Activated CD4-positive, alpha-beta T cell treated with anti-CD3 and anti-CD28 coated beads, Interleukin-2, amount 10 ng/mL, durations not matched to agents 7 days and 5 days (primary cell): ENCODE measurements at regions not wholly inside any gene's neighbourhood (a gene's known extent, or its start where the extent isn't known, plus 50 kb on each side); places are given as distances from the start of the nearest gene placed in this dataset.
"Not testable (repeated sequence)": the region's sequence is repeated elsewhere in the genome, so short reads cannot be mapped to it uniquely, and the experiment has no call there.

Experiments used
- CTCF ChIA-PET: fragments of 350-600 bp; sonication (Branson Sonifier 250); formaldehyde crosslinking; loops from one replicate; lab custom pipeline; 2021; ENCODE audit warnings: antibody characterized with exemption; lab: Charles Lee
- POLR2A ChIA-PET: fragments of 350-600 bp; sonication (Branson Sonifier 250); formaldehyde crosslinking; loops from one replicate; lab custom pipeline; 2021; ENCODE audit warnings: antibody characterized with exemption; lab: Charles Lee
- DNase-seq: peaks from one replicate; pipeline ENCODE4 v3.0.0-alpha.2; 2020
- H3K27ac Mint-ChIP-seq: one replicate; pipeline ENCODE4 v1.8.0; 2021; ENCODE audit warnings: mild to moderate bottlenecking, moderate library complexity, mixed read lengths
- H3K27me3 Mint-ChIP-seq: one replicate; pipeline ENCODE4 v1.8.0; 2021; ENCODE audit warnings: mixed read lengths
- H3K36me3 Mint-ChIP-seq: one replicate; pipeline ENCODE4 v1.8.0; 2021; ENCODE audit warnings: low read depth, mixed read lengths
- H3K4me1 Mint-ChIP-seq: one replicate; pipeline ENCODE4 v1.8.0; 2021; ENCODE audit warnings: mixed read lengths
- H3K4me3 Mint-ChIP-seq: one replicate; pipeline ENCODE4 v1.8.0; 2021; ENCODE audit warnings: mild to moderate bottlenecking, moderate library complexity, mixed read lengths
- H3K9me3 Mint-ChIP-seq: one replicate; pipeline ENCODE4 v1.8.0; 2021; ENCODE audit warnings: mixed read lengths

- POLR2A ChIA-PET, H3K27me3 Mint-ChIP-seq, DNase-seq, H3K36me3 Mint-ChIP-seq, H3K4me1 Mint-ChIP-seq, H3K4me3 Mint-ChIP-seq, CTCF ChIA-PET, H3K9me3 Mint-ChIP-seq, H3K27ac Mint-ChIP-seq: not testable (repeated sequence)
Observed at GRCh38 chr3:130151555-130151954, 69.9 kb downstream of the ALG1L2 start.

GRCh38 chr3:130153247-130153646 is 71.6 kb downstream of the ALG1L2 start:
- H3K27me3 Mint-ChIP-seq, H3K4me3 Mint-ChIP-seq, CTCF ChIA-PET, H3K36me3 Mint-ChIP-seq, H3K4me1 Mint-ChIP-seq, POLR2A ChIA-PET, DNase-seq, H3K27ac Mint-ChIP-seq, H3K9me3 Mint-ChIP-seq: not testable (repeated sequence)

GRCh38 chr3:130155464-130155863 is 73.8 kb downstream of the ALG1L2 start:
- DNase-seq, H3K36me3 Mint-ChIP-seq, H3K4me3 Mint-ChIP-seq, POLR2A ChIA-PET, H3K9me3 Mint-ChIP-seq, H3K4me1 Mint-ChIP-seq, H3K27me3 Mint-ChIP-seq, CTCF ChIA-PET, H3K27ac Mint-ChIP-seq: not testable (repeated sequence)

- H3K27me3 Mint-ChIP-seq: peaks cover 13% of the 10 kb centered on the region
- POLR2A ChIA-PET, H3K4me1 Mint-ChIP-seq, CTCF ChIA-PET, H3K27ac Mint-ChIP-seq, H3K9me3 Mint-ChIP-seq, DNase-seq, H3K4me3 Mint-ChIP-seq, H3K36me3 Mint-ChIP-seq: not testable (repeated sequence)
Observed at GRCh38 chr3:130166856-130167255, 85.2 kb downstream of the ALG1L2 start.

GRCh38 chr3:130175195-130175594 is 93.6 kb downstream of the ALG1L2 start:
- H3K27ac Mint-ChIP-seq, DNase-seq, CTCF ChIA-PET, H3K4me3 Mint-ChIP-seq, H3K27me3 Mint-ChIP-seq, H3K36me3 Mint-ChIP-seq, H3K9me3 Mint-ChIP-seq, POLR2A ChIA-PET: not testable (repeated sequence)
- H3K4me1 Mint-ChIP-seq: peaks cover 27% of the 10 kb centered on the region

GRCh38 chr3:130176476-130177256 is 95.0 kb downstream of the ALG1L2 start:
- not testable (repeated sequence) for H3K36me3 Mint-ChIP-seq

GRCh38 chr3:130178835-130179234 is 97.2 kb downstream of the ALG1L2 start:
- POLR2A ChIA-PET, H3K36me3 Mint-ChIP-seq, H3K9me3 Mint-ChIP-seq, DNase-seq, H3K27me3 Mint-ChIP-seq: not testable (repeated sequence)
- Mint-ChIP-seq H3K27ac (peak overlapping the region; percentile 91), H3K4me1 (peaks cover 28% of the 10 kb centered on the region), H3K4me3 (peak overlapping the region; percentile 73)
- CTCF ChIA-PET: interaction anchor here (0.9 kb wide), 1 partner anchor 73 kb away, joined by 3 read pairs; no protein-coding TSS in a partner anchor

More at GRCh38 chr3:130176476-130177256, 95.0 kb downstream of the ALG1L2 start:
- H3K4me1 Mint-ChIP-seq: peaks cover 28% of the 10 kb centered on the region
- H3K27me3 Mint-ChIP-seq, DNase-seq, POLR2A ChIA-PET, CTCF ChIA-PET, H3K9me3 Mint-ChIP-seq, H3K4me3 Mint-ChIP-seq, H3K27ac Mint-ChIP-seq: not testable (repeated sequence)

GRCh38 chr3:130179353-130179970 is 97.8 kb downstream of the ALG1L2 start:
- H3K36me3 Mint-ChIP-seq: not testable (repeated sequence)
- peak overlapping the region; percentile 73 for H3K4me3 Mint-ChIP-seq

GRCh38 chr3:130182475-130182874 is 100.8 kb downstream of the ALG1L2 start:
- H3K9me3 Mint-ChIP-seq, POLR2A ChIA-PET, DNase-seq, H3K27me3 Mint-ChIP-seq, H3K4me3 Mint-ChIP-seq, CTCF ChIA-PET, H3K36me3 Mint-ChIP-seq, H3K27ac Mint-ChIP-seq: not testable (repeated sequence)
- peaks cover 26% of the 10 kb centered on the region for H3K4me1 Mint-ChIP-seq

More at GRCh38 chr3:130179353-130179970, 97.8 kb downstream of the ALG1L2 start:
- Mint-ChIP-seq H3K27ac (peak overlapping the region; percentile 91), H3K4me1 (peaks cover 28% of the 10 kb centered on the region)
- POLR2A ChIA-PET, H3K27me3 Mint-ChIP-seq, CTCF ChIA-PET, H3K9me3 Mint-ChIP-seq: not testable (repeated sequence)
- peak; percentile 75 for DNase-seq

- DNase-seq, CTCF ChIA-PET, H3K27ac Mint-ChIP-seq, H3K27me3 Mint-ChIP-seq, H3K9me3 Mint-ChIP-seq, H3K36me3 Mint-ChIP-seq, H3K4me3 Mint-ChIP-seq, POLR2A ChIA-PET: not testable (repeated sequence)
- peaks cover 15% of the 10 kb centered on the region for H3K4me1 Mint-ChIP-seq
Observed at GRCh38 chr3:130183689-130184088, 102.1 kb downstream of the ALG1L2 start.

GRCh38 chr3:130184152-130185024 is 102.8 kb downstream of the ALG1L2 start:
- H3K4me3 Mint-ChIP-seq, H3K27ac Mint-ChIP-seq, H3K4me1 Mint-ChIP-seq, POLR2A ChIA-PET, H3K9me3 Mint-ChIP-seq, H3K27me3 Mint-ChIP-seq, CTCF ChIA-PET, DNase-seq, H3K36me3 Mint-ChIP-seq: not testable (repeated sequence)

- H3K4me1 Mint-ChIP-seq, CTCF ChIA-PET, DNase-seq, H3K27me3 Mint-ChIP-seq, H3K9me3 Mint-ChIP-seq, H3K4me3 Mint-ChIP-seq, H3K27ac Mint-ChIP-seq, H3K36me3 Mint-ChIP-seq, POLR2A ChIA-PET: not testable (repeated sequence)
Observed at GRCh38 chr3:130201272-130201671, 119.6 kb downstream of the ALG1L2 start.

GRCh38 chr3:130203633-130204032 is 122.0 kb downstream of the ALG1L2 start:
- H3K4me1 Mint-ChIP-seq, H3K4me3 Mint-ChIP-seq, CTCF ChIA-PET: not testable (repeated sequence)

More at GRCh38 chr3:130203633-130204032, 122.0 kb downstream of the ALG1L2 start:
- H3K36me3 Mint-ChIP-seq, H3K27me3 Mint-ChIP-seq, H3K9me3 Mint-ChIP-seq, DNase-seq, POLR2A ChIA-PET, H3K27ac Mint-ChIP-seq: not testable (repeated sequence)
